Caco-2 (cell line): ENCODE measurements at regions not wholly inside any gene's neighbourhood (a gene's known extent, or its start where the extent isn't known, plus 50 kb on each side); places are given as distances from the start of the nearest gene placed in this dataset.

ENCODE experiments used
- BruUV-seq: library from RNA; stranded (reverse); fragments of 400-500 nt; replicated peaks from 2 replicates; lab custom pipeline; 2021; lab: Mats Ljungman, UMichigan
- CTCF ChIA-PET: fragments of 300-600 bp; sonication (Branson Sonifier 250); formaldehyde crosslinking; loops from one replicate; lab custom pipeline; 2022; ENCODE audit warnings: antibody characterized with exemption; lab: Charles Lee
- POLR2A ChIA-PET: fragments of 300-600 bp; sonication (Branson Sonifier 250); formaldehyde crosslinking; loops from one replicate; lab custom pipeline; 2022; ENCODE audit warnings: antibody characterized with exemption; lab: Charles Lee
- DNase-seq, 2 experiments: peaks; one replicate each; pipeline versions ENCODE4 v3.0.0 to v3.0.0-alpha.2; 2020 to 2022
- H3K27me3 ChIP-seq: replicated peaks from 2 replicates; pipeline ENCODE4 v1.6.0; 2011; ENCODE audit warnings: low read length; ENCODE audit not compliant: control insufficient read depth, insufficient read depth
- H3K36me3 ChIP-seq: 2 replicates; pipeline ENCODE4 v1.5.1; 2011; ENCODE audit warnings: low read length; ENCODE audit not compliant: control insufficient read depth, insufficient read depth
- H3K4me1 ChIP-seq: fragments of 250-450 bp; sonication (Bioruptor Pico); 2 replicates; pipeline ENCODE4 v1.5.1; 2020; ENCODE audit warnings: mild to moderate bottlenecking
- H3K4me3 ChIP-seq: 2 replicates; pipeline ENCODE4 v1.5.1; 2011; ENCODE audit warnings: low read depth, mild to moderate bottlenecking, control low read depth, low read length
- H3K9me3 ChIP-seq: fragments of 250-450 bp; sonication (Bioruptor Pico); 2 replicates; pipeline ENCODE4 v1.5.1; 2020; ENCODE audit warnings: mild to moderate bottlenecking, moderate library complexity
- H3K27ac Mint-ChIP-seq: one replicate; pipeline ENCODE4 v1.8.0; 2022; ENCODE audit warnings: mixed read lengths; ENCODE audit not compliant: unreplicated experiment
- H3K27me3 Mint-ChIP-seq: one replicate; pipeline ENCODE4 v1.8.0; 2022; ENCODE audit warnings: mixed read lengths; ENCODE audit not compliant: insufficient read depth, unreplicated experiment
- H3K36me3 Mint-ChIP-seq: one replicate; pipeline ENCODE4 v1.8.0; 2022; ENCODE audit warnings: mild to moderate bottlenecking, mixed read lengths; ENCODE audit not compliant: insufficient read depth, unreplicated experiment
- H3K4me1 Mint-ChIP-seq: one replicate; pipeline ENCODE4 v1.8.0; 2022; ENCODE audit warnings: low read depth, mixed read lengths; ENCODE audit not compliant: unreplicated experiment
- H3K4me3 Mint-ChIP-seq: one replicate; pipeline ENCODE4 v1.8.0; 2022; ENCODE audit warnings: mild to moderate bottlenecking, moderate library complexity, mixed read lengths; ENCODE audit not compliant: unreplicated experiment
- H3K9me3 Mint-ChIP-seq: one replicate; pipeline ENCODE4 v1.8.0; 2022; ENCODE audit warnings: mixed read lengths; ENCODE audit not compliant: unreplicated experiment
- CTCF ChIP-seq, 2 experiments: fragments of 200-600 bp in 1 of 2; IDR thresholded peaks; 1 replicate in 1 of 2; 2 replicates in 1 of 2; pipeline versions ENCODE4 v1.5.1 to v1.8.0; 2011 to 2022; ENCODE audit warnings: antibody characterized with exemption in 1 of 2, control low read depth in 1 of 2, inconsistent platforms in 1 of 2, low read depth in 1 of 2, low read length in 1 of 2, mild to moderate bottlenecking in 1 of 2, moderate library complexity in 1 of 2; ENCODE audit not compliant: insufficient read depth in 1 of 2, severe bottlenecking in 1 of 2, unreplicated experiment in 1 of 2
- intact Hi-C: fragments of 100-400 bp; cut with micrococcal nuclease; formaldehyde crosslinking; loops from one replicate; pipeline ENCODE4 v1.10.0; 2022; ENCODE audit not compliant: unreplicated experiment

- Histone ChIP-seq H3K4me3 (no peak overlapping the region), H3K27me3 (no peaks in the 10 kb centered on the region; the same call in 1 of the 2 replicates), H3K4me1 (no peaks in the 10 kb centered on the region), H3K36me3 (no peaks in the 10 kb centered on the region), H3K9me3 (no peaks in the 10 kb centered on the region)
- intact Hi-C loops: no loop called here
- no peak overlapping the region for H3K4me3 Mint-ChIP-seq
- H3K4me1 Mint-ChIP-seq: no peaks in the 10 kb centered on the region
- H3K27me3 Mint-ChIP-seq: peaks cover 25% of the 10 kb centered on the region
- POLR2A ChIA-PET: no interaction called here
- no peaks in the 10 kb centered on the region for H3K36me3 Mint-ChIP-seq
- TF ChIP-seq CTCF (IDR thresholded peaks at IDR 0.05; ENCODE audit: insufficient read depth in 1 of 2, low read depth in 1 of 2, low read length in 1 of 2, severe bottlenecking in 1 of 2, unreplicated experiment in 1 of 2): no peak
- no TSS peak for BruUV-seq
- CTCF ChIA-PET: no interaction called here
- no peak overlapping the region for H3K27ac Mint-ChIP-seq
- no peaks in the 10 kb centered on the region for H3K9me3 Mint-ChIP-seq
- DNase-seq: no peak
These were observed 97.7 kb upstream of the MON1B start for GRCh38 chr16:77093309-77093708.

GRCh38 chr16:77093999-77094398 lies 97.0 kb upstream of the MON1B start:
- no peaks in the 10 kb centered on the region; the same call in 1 of the 2 replicates for H3K27me3 ChIP-seq
- BruUV-seq: no TSS peak
- Mint-ChIP-seq H3K4me3 (no peak overlapping the region), H3K36me3 (no peaks in the 10 kb centered on the region), H3K4me1 (no peaks in the 10 kb centered on the region), H3K27ac (no peak overlapping the region), H3K9me3 (no peaks in the 10 kb centered on the region), H3K27me3 (peaks cover 25% of the 10 kb centered on the region)
- CTCF ChIA-PET: interaction anchor here (0.8 kb wide), 1 partner anchor 62 kb away, joined by 3 read pairs; no protein-coding TSS in a partner anchor
- intact Hi-C loops: no loop called here
- no peaks in the 10 kb centered on the region for H3K36me3 ChIP-seq
- no peak for TF ChIP-seq CTCF (IDR thresholded peaks at IDR 0.05; ENCODE audit: insufficient read depth in 1 of 2, low read depth in 1 of 2, low read length in 1 of 2, severe bottlenecking in 1 of 2, unreplicated experiment in 1 of 2)
- no peaks in the 10 kb centered on the region for H3K4me1 ChIP-seq
- POLR2A ChIA-PET: no interaction called here
- H3K9me3 ChIP-seq: no peaks in the 10 kb centered on the region
- H3K4me3 ChIP-seq: no peak overlapping the region
- no peak for DNase-seq

GRCh38 chr16:77111056-77111565 lies 79.9 kb upstream of the MON1B start:
- Histone ChIP-seq H3K27me3 (0 out of 2 replicates have a peak, but pooled peaks cover 1% of the 10 kb centered on the region), H3K36me3 (no peaks in the 10 kb centered on the region), H3K4me1 (no peaks in the 10 kb centered on the region), H3K9me3 (no peaks in the 10 kb centered on the region), H3K4me3 (no peak overlapping the region)
- Mint-ChIP-seq H3K4me3 (no peak overlapping the region), H3K27ac (no peak overlapping the region), H3K9me3 (peaks cover 12% of the 10 kb centered on the region), H3K36me3 (no peaks in the 10 kb centered on the region), H3K4me1 (no peaks in the 10 kb centered on the region), H3K27me3 (peaks cover 17% of the 10 kb centered on the region)
- CTCF ChIA-PET: no interaction called here
- intact Hi-C loops: no loop called here
- POLR2A ChIA-PET: no interaction called here
- no TSS peak for BruUV-seq
- TF ChIP-seq CTCF (IDR thresholded peaks at IDR 0.05; ENCODE audit: insufficient read depth in 1 of 2, low read depth in 1 of 2, low read length in 1 of 2, severe bottlenecking in 1 of 2, unreplicated experiment in 1 of 2): no peak
- DNase-seq: no peak
